ENCODE measurements at regions not wholly inside any gene's neighbourhood (a gene's known extent, or its start where the extent isn't known, plus 50 kb on each side); places are given as distances from the start of the nearest gene placed in this dataset.

DNA sequence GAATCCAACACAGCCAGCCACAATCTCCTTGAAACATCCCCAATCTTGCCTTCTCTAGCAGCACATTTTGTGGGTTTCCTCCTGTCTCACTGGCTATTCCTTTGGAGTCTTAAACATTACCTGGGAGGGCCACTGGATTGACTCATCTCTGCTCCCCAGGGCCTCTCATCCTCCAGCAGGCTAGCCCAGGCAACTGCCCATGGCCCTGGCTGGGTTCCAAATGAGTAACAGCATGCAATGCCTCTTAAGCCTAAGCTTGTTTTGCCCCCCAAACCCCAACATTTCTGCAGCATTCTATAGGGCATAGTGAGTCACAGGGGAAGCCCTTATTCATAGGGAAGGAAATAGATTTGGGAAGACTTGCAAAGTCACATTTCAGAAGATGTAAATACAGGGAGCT, 204.9 kb downstream of the FOXA2 start:
- DNase-seq (ENCODE audit: insufficient read length, low spot score) = no peak
- FAIRE-seq = no peak

GRCh38 chr20:22374678-22375590, 209.4 kb downstream of the FOXA2 start:
- FAIRE-seq (no peak), DNase-seq (ENCODE audit: insufficient read length, low spot score) (no peak)

DNA sequence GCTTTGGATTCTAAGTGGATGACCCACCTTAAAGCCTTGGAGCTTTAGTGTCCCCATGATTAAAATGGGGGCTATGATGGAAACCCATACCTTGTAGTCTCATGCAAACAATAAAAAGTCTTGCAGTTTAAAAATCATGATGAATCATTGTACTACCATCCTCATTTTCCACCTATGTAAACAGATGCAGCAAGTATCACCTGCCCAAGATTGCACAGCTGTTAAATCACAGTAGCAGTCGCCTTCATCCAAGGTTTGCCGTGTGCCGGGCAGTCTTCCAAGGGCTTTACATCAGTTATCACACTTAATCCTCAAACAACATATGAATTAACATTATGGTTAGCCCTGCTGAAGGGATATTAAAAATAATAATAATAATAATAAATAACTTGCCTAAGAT, 210.3 kb downstream of the FOXA2 start:
- no peak for DNase-seq (ENCODE audit: insufficient read length, low spot score)
- no peak for FAIRE-seq

DNA sequence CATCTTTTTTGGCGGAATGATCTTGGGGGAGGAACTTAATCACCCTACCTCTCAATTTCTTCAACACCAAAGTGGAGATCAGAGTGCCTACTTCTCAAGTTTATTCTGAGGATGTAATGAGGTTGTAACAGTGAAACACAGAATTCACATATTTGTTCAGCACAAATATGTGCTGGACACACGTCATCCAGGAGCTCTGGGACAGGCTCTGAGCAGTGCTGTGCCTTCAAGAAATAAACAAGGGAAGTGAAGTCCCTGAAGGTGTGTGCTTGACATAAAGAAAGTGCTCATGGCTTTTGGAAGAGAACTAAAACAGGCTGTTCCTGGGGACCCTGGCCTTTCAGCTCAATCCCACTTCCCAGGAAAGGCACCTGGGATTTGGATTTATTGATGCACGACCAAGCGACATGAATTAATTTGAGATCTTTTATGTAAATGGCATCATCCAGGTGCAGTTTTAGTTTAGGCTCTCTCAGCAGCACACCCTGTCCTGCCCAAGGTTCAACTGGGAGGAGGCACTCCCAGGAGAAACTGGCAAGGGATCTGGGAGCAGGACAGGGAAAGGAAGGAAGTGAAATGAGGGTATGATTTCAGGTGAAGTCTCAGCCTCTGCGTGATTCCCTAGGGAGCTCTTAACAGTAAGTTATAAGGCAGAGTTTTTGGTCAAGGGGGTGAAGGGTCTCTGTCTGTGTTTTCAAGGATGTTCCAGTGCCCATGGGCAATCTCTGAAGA, 211.0 kb downstream of the FOXA2 start:
- DNase-seq (ENCODE audit: insufficient read length, low spot score) (no peak), FAIRE-seq (no peak)

GRCh38 chr20:22371843-22372242, 212.5 kb downstream of the FOXA2 start:
- FAIRE-seq = no peak
- DNase-seq (ENCODE audit: insufficient read length, low spot score) = no peak

- DNase-seq (ENCODE audit: insufficient read length, low spot score) (no peak), FAIRE-seq (no peak)
Observed at GRCh38 chr20:22370137-22370536, 214.2 kb downstream of the FOXA2 start.

- DNase-seq (ENCODE audit: insufficient read length, low spot score) (no peak), FAIRE-seq (no peak)
Observed at GRCh38 chr20:22369100-22369499, 215.3 kb downstream of the FOXA2 start.

DNA sequence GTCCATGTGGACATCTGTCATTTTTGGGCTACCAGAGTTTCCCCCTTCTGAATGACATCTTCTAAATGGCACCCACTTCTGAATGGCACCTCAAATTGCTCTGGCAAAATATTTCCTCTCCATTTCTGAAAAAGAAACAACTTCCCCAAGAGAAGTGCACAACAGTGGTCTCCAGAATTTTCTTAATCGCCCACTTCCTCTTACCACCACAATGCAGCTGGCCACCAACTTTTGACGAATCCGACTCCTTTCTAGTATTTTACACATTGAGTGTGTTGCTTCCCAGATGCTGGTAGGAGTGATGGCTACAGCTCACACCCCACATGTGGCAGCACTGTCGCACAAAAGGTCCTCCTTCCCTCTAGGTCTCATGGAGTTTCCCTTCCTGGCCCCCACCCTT, 216.1 kb downstream of the FOXA2 start:
- DNase-seq (ENCODE audit: insufficient read length, low spot score) (no peak), FAIRE-seq (no peak)

DNA sequence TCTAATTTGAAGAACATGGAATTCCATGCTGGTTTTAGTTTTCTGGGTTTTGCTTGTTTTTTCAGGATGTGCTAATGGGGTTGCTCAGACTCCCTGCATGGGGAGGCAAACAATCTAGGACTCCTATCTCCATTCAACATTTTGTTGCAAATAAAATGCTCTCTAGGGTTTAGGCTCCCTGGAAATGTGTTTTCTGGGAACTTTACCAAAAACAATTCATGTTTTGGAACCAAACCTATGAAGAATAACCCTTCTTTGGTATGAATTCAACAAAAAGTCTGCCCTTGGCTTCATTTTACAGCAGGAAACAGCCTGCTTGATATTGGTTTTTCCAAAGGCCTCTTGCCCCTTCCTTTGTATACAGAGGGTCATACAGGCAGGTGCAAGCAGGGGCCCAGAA, 217.7 kb downstream of the FOXA2 start:
- no peak for DNase-seq (ENCODE audit: insufficient read length, low spot score)
- FAIRE-seq = no peak

- FAIRE-seq = no peak
- no peak for DNase-seq (ENCODE audit: insufficient read length, low spot score)
Observed at GRCh38 chr20:22354647-22355046, 229.7 kb downstream of the FOXA2 start.

DNA sequence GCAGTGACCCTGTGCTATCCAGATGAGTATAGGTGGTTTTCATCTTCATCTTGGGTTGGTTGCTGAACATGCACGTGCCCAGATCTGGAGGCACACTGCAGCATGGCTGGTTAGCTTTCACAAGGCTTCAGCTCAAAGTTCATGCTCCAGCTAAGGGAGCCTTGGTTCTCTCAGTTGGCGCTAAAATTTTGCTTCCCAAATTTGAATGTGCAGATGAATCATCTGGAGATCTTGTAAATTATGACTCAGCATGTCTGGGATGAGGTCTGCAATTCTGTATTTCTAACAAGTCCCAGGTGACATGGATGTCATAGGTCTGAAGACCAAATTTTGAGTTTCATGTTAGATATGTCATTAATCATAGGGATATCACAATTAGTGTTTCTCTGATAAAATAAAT, 230.8 kb downstream of the FOXA2 start:
- DNase-seq (ENCODE audit: insufficient read length, low spot score) = no peak
- no peak for FAIRE-seq

- no peak for FAIRE-seq
- no peak for DNase-seq (ENCODE audit: insufficient read length, low spot score)
Observed at GRCh38 chr20:22352019-22352418, 232.4 kb downstream of the FOXA2 start.

DNA sequence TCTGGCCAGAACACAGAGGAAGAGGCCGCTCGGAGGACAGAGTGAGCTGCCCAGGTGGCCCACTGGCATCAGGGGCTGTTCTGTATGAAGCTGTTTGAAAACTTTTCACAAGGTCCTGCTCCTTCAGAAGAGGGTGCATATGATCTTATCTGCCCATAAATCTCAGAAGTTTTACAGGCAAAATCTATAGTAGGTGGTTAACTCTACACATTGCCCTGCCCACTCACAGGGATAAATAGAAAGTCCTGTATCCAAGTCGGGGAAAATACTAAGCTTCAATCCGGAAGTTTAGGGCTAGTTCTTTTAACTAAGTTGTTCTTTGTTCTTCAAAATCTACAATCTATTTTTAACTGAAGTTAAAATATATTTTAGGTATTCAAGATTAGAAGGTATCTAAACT, 233.7 kb downstream of the FOXA2 start:
- FAIRE-seq (no peak), DNase-seq (ENCODE audit: insufficient read length, low spot score) (no peak)

DNA sequence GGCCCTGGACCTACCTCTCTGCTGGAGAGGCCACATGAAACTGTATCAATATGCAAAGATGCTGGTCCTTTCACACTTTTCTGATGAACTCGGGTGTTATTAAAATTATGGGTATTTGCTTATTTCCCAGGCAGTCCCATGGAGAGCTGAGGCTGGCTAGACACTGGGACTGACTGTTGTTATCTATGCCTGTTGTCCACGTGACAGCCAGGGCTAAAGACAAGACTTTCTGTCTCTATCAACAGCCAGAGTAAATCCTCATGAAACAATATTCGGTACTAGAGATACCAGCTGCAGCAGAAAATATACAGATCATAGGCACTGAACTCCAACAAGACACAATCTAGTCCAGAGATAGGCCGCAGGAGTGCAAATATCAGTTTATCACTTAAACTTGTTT, 236.4 kb downstream of the FOXA2 start:
- FAIRE-seq (no peak), DNase-seq (ENCODE audit: insufficient read length, low spot score) (no peak)

DNA sequence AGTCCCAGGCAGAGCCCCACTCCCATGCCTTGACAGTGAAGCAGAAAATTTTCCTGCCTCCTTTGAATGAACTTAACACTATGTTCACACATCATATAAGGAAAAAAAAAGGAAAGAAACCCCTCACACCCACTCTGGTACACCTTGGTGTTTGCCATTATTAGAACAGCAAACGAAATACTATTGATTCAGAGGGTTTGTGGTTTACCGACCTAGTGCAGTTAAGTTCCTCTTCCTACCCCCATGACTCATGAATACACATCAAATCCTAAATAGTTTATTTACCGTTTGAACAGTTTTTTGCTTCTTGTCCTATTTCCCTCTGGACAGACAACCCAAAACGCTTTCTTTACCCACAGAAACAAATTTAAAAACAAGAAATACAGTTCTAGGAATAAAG, 237.7 kb downstream of the FOXA2 start:
- DNase-seq (ENCODE audit: insufficient read length, low spot score) (no peak), FAIRE-seq (no peak)

DNA sequence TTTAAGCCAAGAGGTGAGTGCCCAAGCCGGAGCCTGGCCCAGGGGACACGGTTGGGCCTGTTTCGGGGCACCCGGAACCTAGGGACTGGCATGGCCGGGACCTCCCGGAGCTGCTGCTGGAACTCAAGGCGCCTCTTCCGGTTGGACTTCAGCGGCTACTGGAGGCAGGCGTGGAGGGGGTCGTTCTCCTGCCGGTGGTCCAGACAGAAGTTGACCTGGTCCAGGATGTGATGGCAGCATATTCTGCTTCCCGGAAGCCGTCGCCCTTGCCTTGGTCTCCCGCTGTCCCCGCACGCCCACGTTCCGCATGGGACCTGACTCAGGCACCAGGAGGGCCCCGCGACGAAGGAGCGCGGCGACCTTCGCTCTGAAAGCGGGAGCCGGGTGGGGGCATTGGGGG, 240.8 kb downstream of the FOXA2 start:
- DNase-seq (ENCODE audit: insufficient read length, low spot score) = no peak
- no peak for FAIRE-seq

GRCh38 chr20:22342410-22342809, 242.0 kb downstream of the FOXA2 start:
- no peak for DNase-seq (ENCODE audit: insufficient read length, low spot score)
- FAIRE-seq = no peak

DNA sequence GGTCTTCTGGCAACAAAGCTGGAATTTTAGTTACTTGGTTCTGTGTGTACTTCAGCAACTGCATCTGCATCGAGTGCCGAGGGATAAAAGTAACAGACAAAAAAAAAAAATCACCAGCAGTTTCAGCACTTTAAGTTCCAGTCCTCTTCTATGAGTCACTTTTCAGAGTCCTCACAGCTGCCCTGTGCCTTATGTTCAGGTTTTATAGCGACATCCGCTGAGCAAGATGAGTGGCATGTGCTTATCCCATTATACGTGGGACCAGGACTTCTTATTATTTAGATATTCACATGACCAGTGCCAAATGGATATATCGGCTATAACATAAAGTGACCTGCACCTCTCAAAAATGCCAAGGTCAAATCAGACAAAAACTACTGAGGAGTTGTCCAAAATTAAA, 242.9 kb downstream of the FOXA2 start:
- DNase-seq (ENCODE audit: insufficient read length, low spot score) (no peak), FAIRE-seq (no peak)

GRCh38 chr20:22339946-22340345, 244.4 kb downstream of the FOXA2 start:
- DNase-seq (ENCODE audit: insufficient read length, low spot score) (no peak), FAIRE-seq (no peak)

- peak; percentile 31 for DNase-seq (ENCODE audit: insufficient read length, low spot score)
- FAIRE-seq = no peak
Observed at GRCh38 chr20:22339091-22339881, 245.1 kb downstream of the FOXA2 start.

DNA sequence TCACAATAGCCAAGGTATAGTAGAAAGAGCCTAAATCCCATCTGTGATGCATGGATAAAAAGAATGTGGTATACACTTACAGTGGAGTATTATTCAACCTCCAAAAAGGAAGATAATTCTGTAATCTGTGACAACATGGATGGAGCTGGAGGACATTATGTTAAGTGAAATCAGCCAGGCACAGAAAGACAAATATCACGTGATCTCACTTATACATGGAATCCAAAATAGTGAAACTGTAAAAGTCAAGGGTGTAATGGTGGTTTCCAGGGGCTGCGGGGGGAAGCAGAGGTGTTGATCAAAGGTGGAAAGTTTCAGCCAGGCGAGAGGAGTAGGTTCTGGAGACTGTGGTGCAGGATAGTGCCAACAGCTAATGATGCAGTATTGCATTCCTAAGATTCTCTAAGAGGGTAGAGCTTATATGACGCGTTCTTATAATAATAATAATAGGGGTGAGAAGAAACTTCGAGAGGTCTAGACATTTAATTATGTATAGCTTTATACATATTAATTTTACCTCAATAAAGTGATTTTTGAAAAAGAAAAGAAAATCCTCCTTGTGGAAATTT, 246.1 kb downstream of the FOXA2 start:
- no peak for DNase-seq (ENCODE audit: insufficient read length, low spot score)
- no peak for FAIRE-seq
